ENCODE measurements at regions not wholly inside any gene's neighbourhood (a gene's known extent, or its start where the extent isn't known, plus 50 kb on each side); places are given as distances from the start of the nearest gene placed in this dataset.

GRCh38 chr2:81942876-81943275 is 1638.3 kb upstream of the LRRTM1 start:
- TF ChIP-seq CTCF (IDR thresholded peaks at IDR 0.05): no peak
- TF ChIP-seq POLR2AphosphoS5 (IDR thresholded peaks at IDR 0.05): no peak
- no peak for TF ChIP-seq POLR2A (IDR thresholded peaks at IDR 0.05)

Measured in breast epithelium (tissue), 3 donors.